H1 (cell line): ENCODE measurements at regions not wholly inside any gene's neighbourhood (a gene's known extent, or its start where the extent isn't known, plus 50 kb on each side); places are given as distances from the start of the nearest gene placed in this dataset.

Source experiments
- CTCF ChIA-PET: fragments of 300-600 bp; sonication (Branson Sonifier 250); formaldehyde crosslinking; loops from one replicate; lab custom pipeline; 2021; ENCODE audit not compliant: partially characterized antibody; lab: Charles Lee
- POLR2A ChIA-PET: fragments of 300-600 bp; sonication (Branson Sonifier 250); formaldehyde crosslinking; loops from one replicate; lab custom pipeline; 2021; ENCODE audit warnings: inconsistent platforms; ENCODE audit not compliant: partially characterized antibody; lab: Charles Lee
- DNase-seq, 2 experiments: peaks; one replicate each; pipeline versions ENCODE4 v3.0.0 to v3.0.0-alpha.2; 2010 to 2022; ENCODE audit warnings: low spot score in 2 of 2, low read depth in 1 of 2, mixed read lengths in 1 of 2
- FAIRE-seq: peaks from 2 replicates; lab custom pipeline; 2011; peaks lifted over from hg19 to GRCh38; lab: Jason Lieb, UNC
- H2AFZ ChIP-seq: 2 replicates; pipeline ENCODE4 v1.8.1; 2012; ENCODE audit warnings: low read length, inconsistent platforms
- H2AK5ac ChIP-seq: 2 replicates; pipeline ENCODE4 v1.6.1; 2013; ENCODE audit warnings: low read depth, low read length
- H2BK120ac ChIP-seq: replicated peaks from 2 replicates; pipeline ENCODE3; 2013; ENCODE audit warnings: low read depth, low read length, inconsistent platforms
- H2BK12ac ChIP-seq: 2 replicates; pipeline ENCODE4 v1.6.1; 2013; ENCODE audit warnings: low read depth, low read length
- H2BK15ac ChIP-seq: 2 replicates; pipeline ENCODE4 v1.6.1; 2013; ENCODE audit warnings: low read length
- H2BK20ac ChIP-seq: 2 replicates; pipeline ENCODE4 v1.6.1; 2013; ENCODE audit warnings: low read length
- H2BK5ac ChIP-seq: 2 replicates; pipeline ENCODE4 v1.6.1; 2013; ENCODE audit warnings: low read depth, low read length
- H3K14ac ChIP-seq: 2 replicates; pipeline ENCODE4 v1.6.1; 2013; ENCODE audit warnings: inconsistent platforms; ENCODE audit not compliant: insufficient read length
- H3K18ac ChIP-seq: 2 replicates; pipeline ENCODE4 v1.6.1; 2013; ENCODE audit warnings: low read length; ENCODE audit errors: extremely low read depth
- H3K23ac ChIP-seq: 2 replicates; pipeline ENCODE4 v1.6.1; 2013; ENCODE audit warnings: inconsistent platforms; ENCODE audit not compliant: insufficient read length
- H3K23me2 ChIP-seq: 2 replicates; pipeline ENCODE4 v1.6.1; 2013; ENCODE audit warnings: low read depth, low read length
- H3K27ac ChIP-seq: 2 replicates; pipeline ENCODE4 v1.6.1; 2011; ENCODE audit warnings: low read depth, low read length, inconsistent platforms
- H3K27me3 ChIP-seq, 4 experiments: replicated peaks in 1 of 4; 1 replicate in 1 of 4; 2 replicates in 3 of 4; pipeline versions ENCODE4 v1.6.1 to v1.8.1; 2011 to 2013; ENCODE audit warnings: low read length in 3 of 4, mild to moderate bottlenecking in 3 of 4, inconsistent platforms in 2 of 4, mixed read lengths in 2 of 4, moderate library complexity in 1 of 4; ENCODE audit not compliant: control insufficient read depth in 3 of 4, insufficient read depth in 3 of 4; ENCODE audit errors: extremely low read depth in 1 of 4
- H3K36me3 ChIP-seq, 4 experiments: 2 replicates each; pipeline versions ENCODE4 v1.6.1 to v1.8.1; 2011 to 2013; ENCODE audit warnings: mild to moderate bottlenecking in 4 of 4, low read length in 3 of 4, moderate library complexity in 2 of 4, control low read depth in 1 of 4, inconsistent platforms in 1 of 4; ENCODE audit not compliant: insufficient read depth in 4 of 4, control insufficient read depth in 2 of 4
- H3K4ac ChIP-seq: replicated peaks from 2 replicates; pipeline ENCODE3; 2013; ENCODE audit warnings: low read length, low read depth, mixed read lengths, inconsistent platforms; ENCODE audit not compliant: insufficient read length
- H3K4me1 ChIP-seq, 4 experiments: replicated peaks in 1 of 4; 1 replicate in 1 of 4; 2 replicates in 3 of 4; pipeline versions ENCODE4 v1.6.1 to v1.8.1; 2011 to 2013; ENCODE audit warnings: low read length in 3 of 4, inconsistent platforms in 2 of 4, mixed read lengths in 1 of 4; ENCODE audit not compliant: insufficient read depth in 4 of 4, control insufficient read depth in 3 of 4
- H3K4me2 ChIP-seq, 2 experiments: 2 replicates each; pipeline versions ENCODE4 v1.6.1 to v1.8.1; 2011 to 2013; ENCODE audit warnings: low read depth in 2 of 2, low read length in 2 of 2, control low read depth in 1 of 2, inconsistent platforms in 1 of 2, mild to moderate bottlenecking in 1 of 2; ENCODE audit not compliant: insufficient read depth in 1 of 2
- H3K4me3 ChIP-seq, 4 experiments: fragments of 200-600, 300-600 bp in 1 of 4; sonication (generic), shearing (Covaris generic), sonication (Bioruptor Twin) in 1 of 4; 2 replicates each; pipeline versions ENCODE4 v1.5.1 to v1.8.1; 2011 to 2016; ENCODE audit warnings: low read length in 4 of 4, low read depth in 3 of 4, control low read depth in 2 of 4, inconsistent platforms in 2 of 4, mild to moderate bottlenecking in 2 of 4, mixed read lengths in 1 of 4, moderate library complexity in 1 of 4; ENCODE audit not compliant: insufficient read depth in 2 of 4; ENCODE audit errors: extremely low read depth in 1 of 4
- H3K56ac ChIP-seq: replicated peaks from 2 replicates; pipeline ENCODE3; 2013; ENCODE audit warnings: low read depth, mild to moderate bottlenecking, mixed read lengths, low read length, inconsistent platforms; ENCODE audit not compliant: insufficient read length
- H3K79me1 ChIP-seq: 2 replicates; pipeline ENCODE4 v1.6.1; 2013; ENCODE audit warnings: low read depth, low read length, control low read depth
- H3K79me2 ChIP-seq, 2 experiments: 2 replicates each; pipeline versions ENCODE4 v1.6.1 to v1.8.1; 2012 to 2013; ENCODE audit warnings: low read length in 2 of 2, mild to moderate bottlenecking in 2 of 2, inconsistent platforms in 1 of 2; ENCODE audit not compliant: insufficient read depth in 2 of 2, control insufficient read depth in 1 of 2
- H3K9ac ChIP-seq, 4 experiments: replicated peaks in 1 of 4; 1 replicate in 1 of 4; 2 replicates in 3 of 4; pipeline versions ENCODE4 v1.6.1 to v1.8.1; 2011 to 2013; ENCODE audit warnings: low read depth in 3 of 4, low read length in 3 of 4, control low read depth in 2 of 4, mild to moderate bottlenecking in 2 of 4, moderate library complexity in 2 of 4, inconsistent platforms in 1 of 4; ENCODE audit errors: extremely low read depth in 1 of 4
- H3K9me3 ChIP-seq, 2 experiments: 2 replicates each; pipeline versions ENCODE4 v1.6.1 to v1.8.1; 2012 to 2013; ENCODE audit warnings: mild to moderate bottlenecking in 2 of 2, moderate library complexity in 2 of 2, control low read depth in 1 of 2, inconsistent platforms in 1 of 2, low read depth in 1 of 2, low read length in 1 of 2, mixed read lengths in 1 of 2; ENCODE audit not compliant: insufficient read depth in 2 of 2
- H4K20me1 ChIP-seq, 2 experiments: replicated peaks in 1 of 2; 2 replicates each; pipeline versions ENCODE3 to v1.8.1; 2011 to 2013; ENCODE audit warnings: inconsistent platforms in 2 of 2, low read length in 2 of 2, mild to moderate bottlenecking in 1 of 2; ENCODE audit not compliant: insufficient read depth in 2 of 2, control insufficient read depth in 1 of 2
- H4K5ac ChIP-seq: 2 replicates; pipeline ENCODE4 v1.6.1; 2013; ENCODE audit warnings: low read length, low read depth, mixed read lengths, inconsistent platforms; ENCODE audit not compliant: insufficient read length
- H4K8ac ChIP-seq: 2 replicates; pipeline ENCODE4 v1.8.0; 2013; ENCODE audit warnings: mild to moderate bottlenecking, moderate library complexity, low read length, inconsistent platforms; ENCODE audit not compliant: insufficient read depth; ENCODE audit errors: extremely low read depth
- H4K91ac ChIP-seq: replicated peaks from 2 replicates; pipeline ENCODE3; 2013; ENCODE audit warnings: low read length, mixed read lengths, inconsistent platforms; ENCODE audit not compliant: insufficient read length
- ATF2 ChIP-seq: IDR thresholded peaks from 2 replicates; pipeline ENCODE4 v1.6.1; 2012; ENCODE audit warnings: low read length, inconsistent platforms
- EGR1 ChIP-seq: IDR thresholded peaks from 2 replicates; pipeline ENCODE4 v1.6.1; 2011; ENCODE audit warnings: low read depth, low read length, borderline replicate concordance
- HDAC6 ChIP-seq: IDR thresholded peaks from one replicate; pipeline ENCODE4 v1.7.1; 2012; ENCODE audit warnings: low read depth, mild to moderate bottlenecking, inconsistent platforms, low read length, moderate library complexity
- JUN ChIP-seq: IDR thresholded peaks from 2 replicates; pipeline ENCODE4 v1.6.1; 2011; ENCODE audit warnings: low read depth, mild to moderate bottlenecking, improper control_type of control experiment, low read length
- NRF1 ChIP-seq: IDR thresholded peaks from 2 replicates; pipeline ENCODE4 v1.6.1; 2011; ENCODE audit warnings: mild to moderate bottlenecking, low read depth, low read length, improper control_type of control experiment
- POLR2A ChIP-seq, 2 experiments: IDR thresholded peaks; 1 replicate in 1 of 2; 2 replicates in 1 of 2; pipeline ENCODE4 v1.6.1; 2011; ENCODE audit warnings: low read depth in 2 of 2, low read length in 2 of 2, mild to moderate bottlenecking in 2 of 2; ENCODE audit errors: control extremely low read depth in 1 of 2
- SP1 ChIP-seq: IDR thresholded peaks from 2 replicates; pipeline ENCODE4 v1.6.1; 2011; ENCODE audit warnings: low read depth, low read length
- TAF1 ChIP-seq: IDR thresholded peaks from 2 replicates; pipeline ENCODE4 v1.6.1; 2011; ENCODE audit warnings: mild to moderate bottlenecking, low read depth, low read length
- WGBS, 2 experiments: shearing (Covaris generic) in 1 of 2; methylation state at CpG; one replicate each; pipeline versions ENCODE4 v1.1.6 to v1.1.7; 2013 to 2015; ENCODE audit warnings: low lambda C conversion rate in 2 of 2, mixed read lengths in 2 of 2, inconsistent platforms in 1 of 2, low coverage in 1 of 2, missing lambda C conversion rate in 1 of 2; ENCODE audit not compliant: insufficient replicate concordance in 2 of 2, insufficient coverage in 1 of 2, insufficient read length in 1 of 2; ENCODE audit errors: extremely low coverage in 1 of 2, missing lambda C conversion rate in 1 of 2; 5-methylcytosine and 5-hydroxymethylcytosine counted together

DNA sequence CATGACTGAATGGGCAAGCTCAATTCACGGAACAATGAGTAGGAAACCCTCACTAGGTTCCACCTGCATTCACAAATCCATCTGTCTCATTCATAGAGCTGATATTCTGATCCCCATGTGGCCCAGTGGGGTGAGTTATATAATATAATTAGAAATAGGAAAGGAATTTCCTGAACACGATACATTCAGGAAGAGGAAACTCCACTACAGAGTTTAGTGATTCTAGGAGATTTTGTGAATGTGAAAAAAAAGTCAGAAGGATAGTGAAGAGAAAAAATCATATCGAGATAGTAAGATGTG, 471.2 kb downstream of the GASK1B start:
- Histone ChIP-seq H3K27me3 (no peaks in the 10 kb centered on the region), H2BK12ac (no peak overlapping the region), H4K20me1 (no peaks in the 10 kb centered on the region), H4K5ac (no peak overlapping the region), H3K14ac (no peak overlapping the region), H2BK120ac (no peak overlapping the region), H3K4ac (no peak overlapping the region), H3K9ac (no peak overlapping the region), H4K91ac (no peak overlapping the region), H3K4me3 (no peak overlapping the region), H3K4me2 (no peak overlapping the region), H3K79me1 (no peaks in the 10 kb centered on the region), H2BK5ac (no peak overlapping the region), H3K18ac (no peak overlapping the region), H3K36me3 (no peaks in the 10 kb centered on the region), H2BK15ac (no peak overlapping the region), H2AK5ac (no peak overlapping the region), H3K79me2 (no peaks in the 10 kb centered on the region), H3K23ac (no peak overlapping the region)
- no peak for FAIRE-seq
- 79% methylated on average over 3 of the region's 3 CpGs; no CpG with 5 or more reads in 1 of the 2 experiments for WGBS, 2 experiments
- TF ChIP-seq POLR2A (IDR thresholded peaks at IDR 0.05; ENCODE audit: control extremely low read depth in 1 of 2, low read depth in 2 of 2, low read length in 2 of 2) (no peak), TAF1 (no peak), JUN (no peak), HDAC6 (no peak), SP1 (no peak), ATF2 (no peak), EGR1 (no peak), NRF1 (no peak)
- TF ChIP-seq, all 59 proteins: peak for 0
- Histone ChIP-seq H3K9me3 (no peaks in the 10 kb centered on the region), H2BK20ac (no peak overlapping the region), H3K56ac (no peak overlapping the region), H3K27ac (no peak overlapping the region), H4K8ac (no peak overlapping the region), H2AFZ (no peak overlapping the region; the same call in 1 of the 2 replicates), H3K4me1 (no peaks in the 10 kb centered on the region), H3K23me2 (no peaks in the 10 kb centered on the region)
- CTCF ChIA-PET, result no interaction called here
- DNase-seq, result no peak
- POLR2A ChIA-PET, result no interaction called here
